ENCODE measurements at regions not wholly inside any gene's neighbourhood (a gene's known extent, or its start where the extent isn't known, plus 50 kb on each side); places are given as distances from the start of the nearest gene placed in this dataset.

GRCh38 chr6:124901084-124901483, 61.2 kb upstream of the RNF217 start:
- TF ChIP-seq POLR2AphosphoS5 (IDR thresholded peaks at IDR 0.05; ENCODE audit: low read depth, low read length) (no peak), POLR2A (IDR thresholded peaks at IDR 0.05; ENCODE audit: low read depth, low read length) (no peak), SPI1 (IDR thresholded peaks at IDR 0.05; ENCODE audit: low read depth, low read length) (no peak), TAF1 (IDR thresholded peaks at IDR 0.05; ENCODE audit: low read depth, low read length) (no peak), POU2F2 (IDR thresholded peaks at IDR 0.05; ENCODE audit: low read depth, low read length) (no peak)

Data from GM12891 (cell line).